Activated CD8-positive, alpha-beta memory T cell treated with anti-CD3 and anti-CD28 coated beads, Interleukin-2, amount 50 U/mL, for 48 hours (primary cell): ENCODE measurements at regions not wholly inside any gene's neighbourhood (a gene's known extent, or its start where the extent isn't known, plus 50 kb on each side); places are given as distances from the start of the nearest gene placed in this dataset.

Experiments used
- DNase-seq: peaks from one replicate; pipeline ENCODE4 v3.0.0-alpha.2; 2020

GRCh38 chr13:43985422-43986072 is 105.8 kb downstream of the LACC1 start:
- DNase-seq, result no peak

- DNase-seq, result no peak
These were observed 106.8 kb downstream of the LACC1 start for GRCh38 chr13:43986421-43986981.

- DNase-seq, result no peak
These were observed 108.6 kb downstream of the LACC1 start for GRCh38 chr13:43988302-43988701.

- no peak for DNase-seq
These were observed 110.3 kb downstream of the LACC1 start for GRCh38 chr13:43990021-43990420.

- DNase-seq, result no peak
These were observed 111.1 kb downstream of the LACC1 start for GRCh38 chr13:43990829-43991228.

- DNase-seq, result no peak
These were observed 112.1 kb downstream of the LACC1 start for GRCh38 chr13:43991773-43992201.

GRCh38 chr13:43992211-43992610 is 112.5 kb downstream of the LACC1 start:
- DNase-seq, result no peak

GRCh38 chr13:43994999-43995859 is 115.5 kb downstream of the LACC1 start:
- no peak for DNase-seq

- no peak for DNase-seq
These were observed 116.5 kb downstream of the LACC1 start for GRCh38 chr13:43996221-43996620.

GRCh38 chr13:44003481-44003880 is 123.8 kb downstream of the LACC1 start:
- DNase-seq, result no peak

GRCh38 chr13:44004878-44005277 is 125.2 kb downstream of the LACC1 start:
- no peak for DNase-seq

- DNase-seq, result no peak
These were observed 127.7 kb downstream of the LACC1 start for GRCh38 chr13:44007451-44007850.

- no peak for DNase-seq
These were observed 131.3 kb downstream of the LACC1 start for GRCh38 chr13:44011036-44011435.

GRCh38 chr13:44012910-44013757 is 133.4 kb downstream of the LACC1 start:
- no peak for DNase-seq

GRCh38 chr13:44013758-44014291 is 134.1 kb downstream of the LACC1 start:
- no peak for DNase-seq

- no peak for DNase-seq
These were observed 134.8 kb downstream of the LACC1 start for GRCh38 chr13:44014501-44014900.

- DNase-seq, result no peak
These were observed 135.4 kb downstream of the LACC1 start for GRCh38 chr13:44015118-44015517.

- no peak for DNase-seq
These were observed 136.1 kb downstream of the LACC1 start for GRCh38 chr13:44015811-44016210.

GRCh38 chr13:44017756-44018309 is 138.1 kb downstream of the LACC1 start:
- DNase-seq, result no peak

GRCh38 chr13:44019651-44020050 is 139.9 kb downstream of the LACC1 start:
- DNase-seq, result no peak

- DNase-seq, result no peak
These were observed 141.7 kb downstream of the LACC1 start for GRCh38 chr13:44021422-44021821.

GRCh38 chr13:44022196-44022595 is 142.5 kb downstream of the LACC1 start:
- no peak for DNase-seq
